HEK293 (cell line): ENCODE measurements at regions not wholly inside any gene's neighbourhood (a gene's known extent, or its start where the extent isn't known, plus 50 kb on each side); places are given as distances from the start of the nearest gene placed in this dataset.

Experiments
- CTCF ChIA-PET: fragments of 350-600 bp; formaldehyde crosslinking; extraction: SDS; loops from one replicate; lab custom pipeline; 2021; ENCODE audit warnings: antibody characterized with exemption; lab: Yijun Ruan, JAX
- POLR2A ChIA-PET: fragments of 300-600 bp; formaldehyde crosslinking; extraction: SDS; loops from one replicate; lab custom pipeline; 2020; ENCODE audit warnings: antibody characterized with exemption, inconsistent platforms; lab: Yijun Ruan, JAX
- H3K27ac ChIP-seq: fragments of 200-500 bp; sonication (Bioruptor generic); 2 replicates; pipeline ENCODE4 v1.5.1; 2014; ENCODE audit warnings: low read depth, low read length, control low read depth, inconsistent platforms; ENCODE audit errors: extremely low read depth
- H3K36me3 ChIP-seq, 2 experiments: fragments of 200-500 bp in 1 of 2; sonication (Bioruptor generic) in 1 of 2; 1 replicate in 1 of 2; 2 replicates in 1 of 2; pipeline ENCODE4 v1.5.1; 2014 to 2017; ENCODE audit warnings: inconsistent platforms in 2 of 2, low read length in 2 of 2; ENCODE audit not compliant: control insufficient read depth in 2 of 2, insufficient read depth in 1 of 2
- H3K4me1 ChIP-seq: fragments of 200-500 bp; sonication (Bioruptor generic); 2 replicates; pipeline ENCODE4 v1.5.1; 2014; ENCODE audit warnings: mild to moderate bottlenecking, low read length, inconsistent platforms; ENCODE audit not compliant: control insufficient read depth, insufficient read depth
- H3K4me3 ChIP-seq: 2 replicates; pipeline ENCODE4 v1.5.1; 2011; ENCODE audit warnings: low read depth, mild to moderate bottlenecking, control low read depth, low read length, moderate library complexity
- H3K9me3 ChIP-seq: fragments of 200-500 bp; sonication (Bioruptor generic); 2 replicates; pipeline ENCODE4 v1.5.1; 2014; ENCODE audit warnings: low read depth, low read length, inconsistent platforms; ENCODE audit not compliant: control insufficient read depth, insufficient read depth
- AEBP2 ChIP-seq: fragments of 450-650 bp; formaldehyde crosslinking; IDR thresholded peaks from 2 replicates; pipeline ENCODE4 v1.5.1; 2016; ENCODE audit warnings: missing biosample characterization, missing genetic modification characterization, borderline replicate concordance
- ATF2 ChIP-seq: fragments of 450-650 bp; formaldehyde crosslinking; IDR thresholded peaks from 2 replicates; pipeline ENCODE4 v1.5.1; 2016; ENCODE audit warnings: missing biosample characterization, missing genetic modification characterization, low read depth
- GLI2 ChIP-seq: fragments of 450-650 bp; formaldehyde crosslinking; IDR thresholded peaks from 2 replicates; pipeline ENCODE4; 2017; ENCODE audit warnings: missing biosample characterization, missing genetic modification characterization, low read depth, borderline replicate concordance
- GLIS2 ChIP-seq: fragments of 450-650 bp; formaldehyde crosslinking; IDR thresholded peaks from 2 replicates; pipeline ENCODE4 v1.5.1; 2016; ENCODE audit warnings: missing biosample characterization, missing genetic modification characterization
- KLF8 ChIP-seq: fragments of 450-650 bp; formaldehyde crosslinking; IDR thresholded peaks from 2 replicates; pipeline ENCODE4 v1.5.1; 2016; ENCODE audit warnings: missing biosample characterization, missing genetic modification characterization
- PRDM10 ChIP-seq: fragments of 450-650 bp; formaldehyde crosslinking; IDR thresholded peaks from 2 replicates; pipeline ENCODE4 v1.5.1; 2016; ENCODE audit warnings: missing biosample characterization, missing genetic modification characterization
- PRDM4 ChIP-seq: fragments of 450-650 bp; formaldehyde crosslinking; IDR thresholded peaks from 2 replicates; pipeline ENCODE4 v1.5.1; 2017; ENCODE audit warnings: missing biosample characterization, missing genetic modification characterization
- SCRT2 ChIP-seq: fragments of 450-650 bp; formaldehyde crosslinking; IDR thresholded peaks from 2 replicates; pipeline ENCODE4 v1.5.1; 2016; ENCODE audit warnings: missing biosample characterization, missing genetic modification characterization
- ZBTB49 ChIP-seq: fragments of 450-650 bp; formaldehyde crosslinking; IDR thresholded peaks from 2 replicates; pipeline ENCODE4 v1.5.1; 2016; ENCODE audit warnings: missing biosample characterization, missing genetic modification characterization, low read depth
- ZBTB6 ChIP-seq: fragments of 450-650 bp; formaldehyde crosslinking; IDR thresholded peaks from 2 replicates; pipeline ENCODE4 v1.5.1; 2017; ENCODE audit warnings: missing biosample characterization, missing genetic modification characterization
- ZNF121 ChIP-seq: fragments of 450-650 bp; formaldehyde crosslinking; IDR thresholded peaks from 2 replicates; pipeline ENCODE4 v1.5.1; 2016; ENCODE audit warnings: missing biosample characterization, missing genetic modification characterization
- ZNF132 ChIP-seq: fragments of 450-650 bp; formaldehyde crosslinking; IDR thresholded peaks from 2 replicates; pipeline ENCODE4 v1.5.1; 2017; ENCODE audit warnings: missing biosample characterization, missing genetic modification characterization, borderline replicate concordance
- ZNF146 ChIP-seq: fragments of 450-650 bp; formaldehyde crosslinking; IDR thresholded peaks from 2 replicates; pipeline ENCODE4 v1.5.1; 2016; ENCODE audit warnings: missing biosample characterization, missing genetic modification characterization
- ZNF324 ChIP-seq: fragments of 450-650 bp; formaldehyde crosslinking; IDR thresholded peaks from 2 replicates; pipeline ENCODE4 v1.5.1; 2016; ENCODE audit warnings: missing biosample characterization, missing genetic modification characterization
- ZNF514 ChIP-seq: fragments of 450-650 bp; formaldehyde crosslinking; IDR thresholded peaks from 2 replicates; pipeline ENCODE4 v1.5.1; 2016; ENCODE audit warnings: missing biosample characterization, missing genetic modification characterization
- ZNF621 ChIP-seq: fragments of 450-650 bp; formaldehyde crosslinking; IDR thresholded peaks from 2 replicates; pipeline ENCODE4 v1.5.1; 2017; ENCODE audit warnings: missing biosample characterization, missing genetic modification characterization
- ZNF837 ChIP-seq: fragments of 450-650 bp; formaldehyde crosslinking; IDR thresholded peaks from 2 replicates; pipeline ENCODE4 v1.5.1; 2016; ENCODE audit warnings: missing biosample characterization, missing genetic modification characterization
- ZSCAN5A ChIP-seq: fragments of 450-650 bp; formaldehyde crosslinking; IDR thresholded peaks from 2 replicates; pipeline ENCODE4 v1.5.1; 2016; ENCODE audit warnings: missing biosample characterization, missing genetic modification characterization

GRCh38 chr1:196063952-196064351 is 544.3 kb downstream of the KCNT2 start (continued):
- TF ChIP-seq PRDM10 (tag by site-specific recombination) (no peak), ATF2 (no peak), ZBTB49 (no peak), AEBP2 (tag by site-specific recombination) (no peak)
- TF ChIP-seq, all 188 proteins: peak for 0

- Histone ChIP-seq H3K36me3 (no peaks in the 10 kb centered on the region), H3K9me3 (no peaks in the 10 kb centered on the region), H3K4me1 (no peaks in the 10 kb centered on the region), H3K4me3 (no peak overlapping the region), H3K27ac (no peak overlapping the region)
- TF ChIP-seq ZBTB6 (tag by site-specific recombination): no peak
- no peak for TF ChIP-seq ZNF132 (tag by site-specific recombination)
- TF ChIP-seq KLF8: no peak
- no peak for TF ChIP-seq ZNF121 (tag by site-specific recombination)
- ChIA-PET POLR2A (no interaction called here), CTCF (interaction anchor here (0.7 kb wide), 1 partner anchor 42 kb away, joined by 4 read pairs; no protein-coding TSS in a partner anchor)
These were observed 544.9 kb downstream of the KCNT2 start for GRCh38 chr1:196063294-196063693.

GRCh38 chr1:196060539-196060938 is 547.7 kb downstream of the KCNT2 start:
- Histone ChIP-seq H3K27ac (no peak overlapping the region), H3K4me3 (no peak overlapping the region), H3K36me3 (no peaks in the 10 kb centered on the region), H3K9me3 (no peaks in the 10 kb centered on the region), H3K4me1 (no peaks in the 10 kb centered on the region)
- ChIA-PET POLR2A (no interaction called here), CTCF (no interaction called here)
- TF ChIP-seq GLIS2 (tag by site-specific recombination): no peak
- TF ChIP-seq ZNF324 (tag by site-specific recombination): no peak
- no peak for TF ChIP-seq ZNF514 (tag by site-specific recombination)
- TF ChIP-seq PRDM4 (tag by site-specific recombination): no peak
- TF ChIP-seq ZSCAN5A: no peak
- TF ChIP-seq GLI2 (tag by site-specific recombination): no peak
- TF ChIP-seq ZNF146: no peak
- TF ChIP-seq SCRT2: no peak
- TF ChIP-seq ZNF621 (tag by site-specific recombination): no peak
- no peak for TF ChIP-seq ZNF837 (tag by site-specific recombination)
